ENCODE measurements at regions not wholly inside any gene's neighbourhood (a gene's known extent, or its start where the extent isn't known, plus 50 kb on each side); places are given as distances from the start of the nearest gene placed in this dataset.
A peak's percentile ranks its signal among the peaks of the same experiment; 100 is the strongest.

- DNase-seq (ENCODE audit: low spot score in 2 of 2) = no peak
- TF ChIP-seq EP300 (IDR thresholded peaks at IDR 0.05) (no peak), POLR2A (IDR thresholded peaks at IDR 0.05) (no peak), CTCF (IDR thresholded peaks at IDR 0.05) (peak in 1 of 2 donors; percentile 15), POLR2AphosphoS5 (IDR thresholded peaks at IDR 0.05) (no peak)
- Histone ChIP-seq H3K36me3 (no peaks in the 10 kb centered on the region), H3K9me3 (no peaks in the 10 kb centered on the region), H3K4me1 (no peaks in the 10 kb centered on the region), H3K4me3 (no peak overlapping the region), H3K27me3 (no peaks in the 10 kb centered on the region), H3K27ac (no peak overlapping the region)
- WGBS = 74% methylated on average over 7 of the region's 7 CpGs
These were observed 187.0 kb upstream of the CDH13 start for GRCh38 chr16:82439678-82440293.

GRCh38 chr16:82433042-82433441, 193.7 kb upstream of the CDH13 start:
- Histone ChIP-seq H3K9me3 (no peaks in the 10 kb centered on the region), H3K36me3 (no peaks in the 10 kb centered on the region), H3K27ac (no peak overlapping the region), H3K4me3 (no peak overlapping the region), H3K27me3 (peaks cover 4% of the 10 kb centered on the region), H3K4me1 (no peaks in the 10 kb centered on the region)
- 94% methylated on average over 2 of the region's 2 CpGs for WGBS
- DNase-seq (ENCODE audit: low spot score in 2 of 2) = no peak
- TF ChIP-seq CTCF (IDR thresholded peaks at IDR 0.05) (no peak), POLR2A (IDR thresholded peaks at IDR 0.05) (no peak), POLR2AphosphoS5 (IDR thresholded peaks at IDR 0.05) (no peak), EP300 (IDR thresholded peaks at IDR 0.05) (no peak)

DNA sequence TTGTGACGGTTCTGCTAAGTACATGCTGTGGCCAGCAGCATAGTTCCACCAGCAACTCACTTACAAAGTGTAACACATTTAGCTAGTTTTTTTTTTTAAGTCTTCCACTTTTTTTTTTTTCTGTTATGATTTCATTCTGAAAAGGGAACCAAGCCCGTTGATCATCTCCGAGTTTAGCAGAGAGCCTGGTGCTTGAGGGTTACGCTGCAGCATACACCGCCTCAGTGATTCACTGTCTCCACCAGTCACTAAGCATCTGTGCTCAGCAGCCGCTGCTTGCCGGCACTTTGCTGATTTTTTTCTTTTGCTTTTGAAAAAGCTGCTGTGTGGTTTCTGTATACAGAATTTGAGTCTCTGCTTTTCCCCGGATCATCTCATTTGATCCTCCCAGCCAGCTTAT, 194.5 kb upstream of the CDH13 start:
- no peaks in the 10 kb centered on the region for H3K9me3 ChIP-seq
- WGBS = 59% methylated on average over 8 of the region's 8 CpGs
- no peaks in the 10 kb centered on the region for H3K36me3 ChIP-seq
- DNase-seq (ENCODE audit: low spot score in 2 of 2) = no peak
- H3K4me1 ChIP-seq = no peaks in the 10 kb centered on the region
- H3K4me3 ChIP-seq = no peak overlapping the region
- TF ChIP-seq POLR2AphosphoS5 (IDR thresholded peaks at IDR 0.05) (no peak), CTCF (IDR thresholded peaks at IDR 0.05) (no peak), POLR2A (IDR thresholded peaks at IDR 0.05) (no peak), EP300 (IDR thresholded peaks at IDR 0.05) (no peak)
- H3K27me3 ChIP-seq = peaks cover 5% of the 10 kb centered on the region
- no peak overlapping the region for H3K27ac ChIP-seq

GRCh38 chr16:82425661-82426060, 201.1 kb upstream of the CDH13 start:
- H3K27me3 ChIP-seq = peaks cover 17% of the 10 kb centered on the region
- no peak overlapping the region for H3K4me3 ChIP-seq
- no peaks in the 10 kb centered on the region for H3K9me3 ChIP-seq
- WGBS = 58% methylated on average over 4 of the region's 4 CpGs
- no peaks in the 10 kb centered on the region for H3K4me1 ChIP-seq
- no peak for DNase-seq (ENCODE audit: low spot score in 2 of 2)
- TF ChIP-seq POLR2AphosphoS5 (IDR thresholded peaks at IDR 0.05) = no peak
- TF ChIP-seq EP300 (IDR thresholded peaks at IDR 0.05) = no peak
- no peak for TF ChIP-seq CTCF (IDR thresholded peaks at IDR 0.05)
- TF ChIP-seq POLR2A (IDR thresholded peaks at IDR 0.05) = no peak
- no peak overlapping the region for H3K27ac ChIP-seq
- no peaks in the 10 kb centered on the region for H3K36me3 ChIP-seq

DNA sequence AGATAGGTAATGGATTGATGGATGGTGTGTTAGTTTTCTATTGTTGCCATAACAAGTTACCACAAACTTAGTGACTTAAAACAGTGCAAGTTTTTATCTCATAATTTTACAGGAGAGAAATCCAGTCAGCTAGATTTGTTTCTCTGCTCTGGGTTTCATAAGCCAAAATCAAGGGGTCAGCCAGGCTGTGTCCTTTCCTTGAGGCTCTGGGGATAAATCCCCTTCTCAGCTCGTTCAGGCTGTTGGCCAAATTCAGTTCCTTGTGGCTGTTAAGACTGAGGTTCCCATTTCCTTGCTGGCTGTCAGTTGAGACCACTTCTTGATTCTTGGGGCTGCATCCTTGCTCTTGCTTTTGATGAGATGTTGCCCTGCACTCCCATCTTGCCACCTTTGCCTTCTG, 204.9 kb upstream of the CDH13 start:
- Histone ChIP-seq H3K27ac (no peak overlapping the region), H3K4me1 (no peaks in the 10 kb centered on the region), H3K36me3 (no peaks in the 10 kb centered on the region), H3K27me3 (peaks cover 11% of the 10 kb centered on the region), H3K9me3 (no peaks in the 10 kb centered on the region), H3K4me3 (no peak overlapping the region)
- 46% methylated on average over 1 of the region's 1 CpG for WGBS
- no peak for TF ChIP-seq CTCF (IDR thresholded peaks at IDR 0.05)
- TF ChIP-seq POLR2A (IDR thresholded peaks at IDR 0.05) = no peak
- no peak for TF ChIP-seq EP300 (IDR thresholded peaks at IDR 0.05)
- TF ChIP-seq POLR2AphosphoS5 (IDR thresholded peaks at IDR 0.05) = no peak
- no peak for DNase-seq (ENCODE audit: low spot score in 2 of 2)

Measured in suprapubic skin (tissue), 4 donors.